ENCODE measurements at regions not wholly inside any gene's neighbourhood (a gene's known extent, or its start where the extent isn't known, plus 50 kb on each side); places are given as distances from the start of the nearest gene placed in this dataset.

GRCh38 chr6:144408161-144408560, 123.0 kb downstream of the UTRN start:
- no peak for TF ChIP-seq YY1 (IDR thresholded peaks at IDR 0.05; ENCODE audit: insufficient read depth, insufficient read length)
- no peak for TF ChIP-seq ZNF274 (IDR thresholded peaks at IDR 0.05; ENCODE audit: low read depth, low read length)
- TF ChIP-seq SUZ12 (IDR thresholded peaks at IDR 0.05; ENCODE audit: extremely low read depth, insufficient read depth, insufficient read length), result no peak

Measured in NT2/D1 (cell line).